Muscle layer of colon (tissue), 2 donors: ENCODE measurements at regions not wholly inside any gene's neighbourhood (a gene's known extent, or its start where the extent isn't known, plus 50 kb on each side); places are given as distances from the start of the nearest gene placed in this dataset.

Source experiments
- H3K27ac ChIP-seq: one replicate; pipeline ENCODE4 v1.7.0; 2013; ENCODE audit warnings: low read depth, mild to moderate bottlenecking, low read length, moderate library complexity
- H3K27me3 ChIP-seq, 2 donors: one replicate each; pipeline ENCODE4 v1.7.0; 2013; ENCODE audit warnings: low read length in 2 of 2, mild to moderate bottlenecking in 2 of 2; ENCODE audit not compliant: insufficient read depth in 2 of 2, control insufficient read depth in 1 of 2
- H3K36me3 ChIP-seq: one replicate; pipeline ENCODE4 v1.7.0; 2013; ENCODE audit warnings: mild to moderate bottlenecking, low read length; ENCODE audit not compliant: insufficient read depth
- H3K4me1 ChIP-seq: one replicate; pipeline ENCODE4 v1.7.0; 2013; ENCODE audit warnings: mild to moderate bottlenecking, low read length; ENCODE audit not compliant: insufficient read depth
- H3K4me3 ChIP-seq, 2 donors: one replicate each; pipeline ENCODE4 v1.7.0; 2013; ENCODE audit warnings: low read length in 2 of 2, low read depth in 1 of 2, mild to moderate bottlenecking in 1 of 2, moderate library complexity in 1 of 2
- H3K9ac ChIP-seq: one replicate; pipeline ENCODE4 v1.7.0; 2013; ENCODE audit warnings: low read length
- H3K9me3 ChIP-seq: one replicate; pipeline ENCODE4 v1.7.0; 2013; ENCODE audit warnings: mild to moderate bottlenecking, low read length
- donor health status: abdominal sarcoma.
- donor health status: Adenocarcinoma of cecum.

GRCh38 chr7:68291710-68292109 is 1295.1 kb downstream of the TYW1 start:
- H3K4me3 ChIP-seq = no peak overlapping the region
- H3K36me3 ChIP-seq = no peaks in the 10 kb centered on the region
- H3K9ac ChIP-seq = no peak overlapping the region
- no peaks in the 10 kb centered on the region for H3K4me1 ChIP-seq
- no peaks in the 10 kb centered on the region for H3K9me3 ChIP-seq
- H3K27ac ChIP-seq = no peak overlapping the region
- no peaks in the 10 kb centered on the region for H3K27me3 ChIP-seq

GRCh38 chr7:68295386-68295785 is 1298.8 kb downstream of the TYW1 start:
- Histone ChIP-seq H3K4me1 (no peaks in the 10 kb centered on the region), H3K9me3 (no peaks in the 10 kb centered on the region), H3K27ac (no peak overlapping the region)

GRCh38 chr7:68304536-68304935 is 1293.7 kb upstream of the AUTS2 start:
- no peak overlapping the region for H3K9ac ChIP-seq
- no peak overlapping the region for H3K27ac ChIP-seq
- no peaks in the 10 kb centered on the region for H3K4me1 ChIP-seq
- H3K9me3 ChIP-seq = no peaks in the 10 kb centered on the region
- H3K36me3 ChIP-seq = no peaks in the 10 kb centered on the region
- no peaks in the 10 kb centered on the region for H3K27me3 ChIP-seq
- no peak overlapping the region for H3K4me3 ChIP-seq

More at GRCh38 chr7:68295386-68295785, 1298.8 kb downstream of the TYW1 start:
- no peaks in the 10 kb centered on the region for H3K36me3 ChIP-seq
- H3K4me3 ChIP-seq = no peak overlapping the region
- no peak overlapping the region for H3K9ac ChIP-seq
- H3K27me3 ChIP-seq = no peaks in the 10 kb centered on the region

GRCh38 chr7:68306692-68307107 is 1291.6 kb upstream of the AUTS2 start:
- Histone ChIP-seq H3K4me1 (no peaks in the 10 kb centered on the region), H3K9me3 (no peaks in the 10 kb centered on the region), H3K27me3 (no peaks in the 10 kb centered on the region), H3K4me3 (no peak overlapping the region), H3K9ac (no peak overlapping the region), H3K36me3 (no peaks in the 10 kb centered on the region), H3K27ac (no peak overlapping the region)

- no peaks in the 10 kb centered on the region for H3K27me3 ChIP-seq
- no peak overlapping the region for H3K27ac ChIP-seq
- no peaks in the 10 kb centered on the region for H3K4me1 ChIP-seq
- no peaks in the 10 kb centered on the region for H3K9me3 ChIP-seq
- no peak overlapping the region for H3K4me3 ChIP-seq
- no peak overlapping the region for H3K9ac ChIP-seq
- no peaks in the 10 kb centered on the region for H3K36me3 ChIP-seq
Observed at GRCh38 chr7:68309271-68309670, 1289.0 kb upstream of the AUTS2 start.

- Histone ChIP-seq H3K27ac (no peak overlapping the region), H3K4me1 (no peaks in the 10 kb centered on the region), H3K36me3 (no peaks in the 10 kb centered on the region), H3K9me3 (no peaks in the 10 kb centered on the region), H3K27me3 (no peaks in the 10 kb centered on the region), H3K9ac (no peak overlapping the region), H3K4me3 (no peak overlapping the region)
Observed at GRCh38 chr7:68309806-68310205, 1288.5 kb upstream of the AUTS2 start.

GRCh38 chr7:68311958-68312357 is 1286.3 kb upstream of the AUTS2 start:
- H3K27me3 ChIP-seq = no peaks in the 10 kb centered on the region
- H3K27ac ChIP-seq = no peak overlapping the region
- H3K9me3 ChIP-seq = no peaks in the 10 kb centered on the region
- H3K4me1 ChIP-seq = no peaks in the 10 kb centered on the region
- no peak overlapping the region for H3K9ac ChIP-seq
- H3K4me3 ChIP-seq = no peak overlapping the region
- no peaks in the 10 kb centered on the region for H3K36me3 ChIP-seq

- Histone ChIP-seq H3K36me3 (no peaks in the 10 kb centered on the region), H3K9me3 (no peaks in the 10 kb centered on the region), H3K4me1 (no peaks in the 10 kb centered on the region), H3K27me3 (no peaks in the 10 kb centered on the region), H3K4me3 (no peak overlapping the region), H3K9ac (no peak overlapping the region), H3K27ac (no peak overlapping the region)
Observed at GRCh38 chr7:68313806-68314205, 1284.5 kb upstream of the AUTS2 start.

GRCh38 chr7:68314208-68314607 is 1284.1 kb upstream of the AUTS2 start:
- no peaks in the 10 kb centered on the region for H3K27me3 ChIP-seq

GRCh38 chr7:68317476-68317875 is 1280.8 kb upstream of the AUTS2 start:
- Histone ChIP-seq H3K4me1 (peaks cover 15% of the 10 kb centered on the region), H3K27ac (no peak overlapping the region), H3K36me3 (no peaks in the 10 kb centered on the region), H3K27me3 (no peaks in the 10 kb centered on the region), H3K9me3 (no peaks in the 10 kb centered on the region), H3K9ac (no peak overlapping the region), H3K4me3 (no peak overlapping the region)

More at GRCh38 chr7:68314208-68314607, 1284.1 kb upstream of the AUTS2 start:
- no peak overlapping the region for H3K27ac ChIP-seq
- no peaks in the 10 kb centered on the region for H3K4me1 ChIP-seq
- no peaks in the 10 kb centered on the region for H3K9me3 ChIP-seq
- H3K36me3 ChIP-seq = no peaks in the 10 kb centered on the region
- H3K4me3 ChIP-seq = no peak overlapping the region
- no peak overlapping the region for H3K9ac ChIP-seq

GRCh38 chr7:68319061-68319460 is 1279.2 kb upstream of the AUTS2 start:
- Histone ChIP-seq H3K27me3 (no peaks in the 10 kb centered on the region), H3K4me3 (no peak overlapping the region), H3K4me1 (peaks cover 15% of the 10 kb centered on the region), H3K27ac (no peak overlapping the region), H3K9me3 (no peaks in the 10 kb centered on the region), H3K36me3 (no peaks in the 10 kb centered on the region), H3K9ac (no peak overlapping the region)

- Histone ChIP-seq H3K9me3 (no peaks in the 10 kb centered on the region), H3K27ac (no peak overlapping the region), H3K4me1 (peaks cover 15% of the 10 kb centered on the region), H3K9ac (no peak overlapping the region), H3K27me3 (no peaks in the 10 kb centered on the region), H3K4me3 (no peak overlapping the region), H3K36me3 (no peaks in the 10 kb centered on the region)
Observed at GRCh38 chr7:68321076-68321639, 1277.1 kb upstream of the AUTS2 start.
